HG03565 (cell line): ENCODE measurements at regions not wholly inside any gene's neighbourhood (a gene's known extent, or its start where the extent isn't known, plus 50 kb on each side); places are given as distances from the start of the nearest gene placed in this dataset.
"Not testable (repeated sequence)": the region's sequence is repeated elsewhere in the genome, so short reads cannot be mapped to it uniquely, and the experiment has no call there.

Experiments
- ATAC-seq: cut with Tn5 transposase; IDR thresholded peaks from one replicate; pipeline ENCODE4 v1.9.1; 2021; ENCODE audit warnings: mild to moderate bottlenecking, moderate library complexity; ENCODE audit not compliant: unreplicated experiment

DNA sequence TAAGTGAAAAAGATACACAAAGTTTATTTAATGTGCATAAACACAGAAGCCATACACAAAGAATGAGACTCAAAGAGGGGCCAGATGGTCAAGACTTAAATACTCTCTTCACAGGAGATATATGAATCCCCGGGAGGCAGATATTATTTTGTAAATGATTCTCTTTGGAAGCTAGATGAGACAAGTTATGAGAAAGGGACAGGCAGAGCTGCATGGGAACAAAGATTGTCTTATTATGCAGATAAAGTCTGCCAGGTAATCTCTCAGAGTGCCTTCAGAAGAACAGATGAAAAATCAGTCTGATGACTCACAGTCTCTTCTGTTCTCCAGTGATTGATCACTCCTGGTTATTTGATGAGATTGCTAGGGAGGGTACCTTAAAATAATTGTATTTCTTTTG, 89.0 kb downstream of the NAF1 start:
- no peak for ATAC-seq

GRCh38 chr4:163072222-163072621, 94.5 kb downstream of the NAF1 start:
- no peak for ATAC-seq

GRCh38 chr4:163071308-163071707, 95.4 kb downstream of the NAF1 start:
- ATAC-seq: no peak

- no peak for ATAC-seq
These were observed 96.7 kb downstream of the NAF1 start for GRCh38 chr4:163070023-163070422.

DNA sequence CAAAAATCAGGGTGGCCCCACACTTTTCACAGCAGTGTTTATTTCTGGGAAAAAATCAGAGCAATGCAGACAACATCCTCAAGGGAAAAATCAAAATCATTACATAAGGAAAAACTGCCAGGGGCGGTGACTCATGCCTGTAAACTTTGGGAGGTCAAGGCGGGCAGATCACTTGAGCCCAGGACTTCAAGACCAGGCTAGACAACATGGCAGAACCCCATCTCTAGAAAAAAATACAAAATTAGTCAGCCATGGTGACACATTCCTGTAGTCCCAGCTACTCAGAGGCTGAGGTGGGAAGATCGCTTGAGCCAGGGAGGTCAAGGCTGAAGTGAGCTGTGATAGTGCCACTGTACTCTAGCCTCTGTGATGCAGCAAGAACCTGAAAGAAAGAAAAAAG, 102.8 kb downstream of the NAF1 start:
- ATAC-seq: no peak

DNA sequence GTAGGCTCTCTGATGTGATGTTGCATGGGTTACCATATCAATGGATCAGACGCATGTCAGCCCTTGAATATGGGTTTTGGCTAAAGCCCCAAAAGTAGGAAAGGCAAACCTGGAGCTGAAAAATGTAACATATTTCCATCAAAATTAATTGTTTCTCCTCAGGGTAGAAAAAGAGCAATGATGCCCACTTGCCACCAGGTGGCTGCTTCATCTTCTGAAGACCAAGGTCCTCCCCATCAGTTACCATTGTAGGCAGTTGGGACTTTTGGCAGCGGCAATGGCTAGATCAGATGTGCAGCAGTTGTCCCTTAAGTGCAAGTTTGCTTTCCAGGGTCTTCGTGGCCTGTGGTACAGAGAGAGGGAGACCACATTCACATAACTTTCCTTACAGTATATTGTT, 118.2 kb downstream of the NAF1 start:
- ATAC-seq: peak; percentile 91

DNA sequence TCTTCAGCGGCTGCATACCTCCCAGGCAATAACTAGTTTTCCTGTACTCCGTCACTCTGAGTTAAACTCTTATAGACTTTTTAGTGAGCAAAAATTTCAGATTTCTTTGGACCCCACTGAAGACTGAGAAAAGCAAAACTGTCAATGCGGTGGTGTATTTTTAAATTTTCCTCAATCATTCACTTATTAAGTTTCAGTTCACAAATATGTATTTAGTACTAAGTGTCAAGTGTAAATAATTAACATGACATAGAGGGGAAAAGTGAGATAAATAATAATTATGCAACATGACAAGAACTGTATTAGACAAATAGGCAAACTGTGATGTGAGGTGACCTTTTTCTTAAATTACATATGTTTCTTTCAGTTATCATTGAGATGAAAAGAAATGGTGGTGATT, 124.4 kb downstream of the NAF1 start:
- ATAC-seq: peak; percentile 44

DNA sequence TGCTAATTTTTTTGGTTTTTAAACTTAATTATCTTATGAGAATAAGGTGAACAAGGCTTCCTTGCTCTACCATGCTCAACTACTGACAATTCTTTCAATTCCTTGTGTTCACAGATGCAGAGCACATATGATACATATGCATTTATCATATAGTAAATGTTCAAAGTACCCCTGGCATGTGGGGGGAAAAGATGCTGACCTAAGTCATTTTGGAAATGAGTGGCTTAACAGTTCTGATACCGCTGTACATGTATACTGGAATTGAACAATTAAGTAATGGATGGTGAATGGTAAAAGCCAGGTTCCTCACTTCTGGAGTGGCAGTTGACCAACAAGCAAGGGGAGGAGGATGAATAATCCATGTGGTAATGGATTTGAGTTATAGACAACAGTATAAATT, 149.6 kb downstream of the NAF1 start:
- no peak for ATAC-seq

- no peak for ATAC-seq
These were observed 153.9 kb downstream of the NAF1 start for GRCh38 chr4:163012816-163013215.

DNA sequence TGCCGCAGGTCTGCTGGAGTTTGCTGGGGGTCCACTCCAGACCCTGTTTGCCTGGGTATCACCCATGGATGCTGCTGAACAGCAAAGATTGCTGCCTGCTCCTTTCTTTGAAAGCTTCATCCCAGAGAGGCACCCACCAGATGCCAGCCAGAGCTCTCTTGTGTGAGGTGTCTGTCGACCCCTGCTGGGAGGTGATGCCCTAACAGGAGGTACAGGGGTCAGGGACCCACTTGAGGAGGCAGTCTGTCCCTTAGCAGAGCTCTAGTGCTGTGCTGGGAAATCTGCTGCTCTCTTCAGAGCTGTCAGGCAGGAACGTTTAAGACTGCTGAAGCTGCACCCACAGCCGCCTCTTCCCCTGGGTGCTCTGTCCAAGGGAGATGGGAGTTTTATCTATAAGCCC, 162.7 kb downstream of the NAF1 start:
- ATAC-seq: no peak

DNA sequence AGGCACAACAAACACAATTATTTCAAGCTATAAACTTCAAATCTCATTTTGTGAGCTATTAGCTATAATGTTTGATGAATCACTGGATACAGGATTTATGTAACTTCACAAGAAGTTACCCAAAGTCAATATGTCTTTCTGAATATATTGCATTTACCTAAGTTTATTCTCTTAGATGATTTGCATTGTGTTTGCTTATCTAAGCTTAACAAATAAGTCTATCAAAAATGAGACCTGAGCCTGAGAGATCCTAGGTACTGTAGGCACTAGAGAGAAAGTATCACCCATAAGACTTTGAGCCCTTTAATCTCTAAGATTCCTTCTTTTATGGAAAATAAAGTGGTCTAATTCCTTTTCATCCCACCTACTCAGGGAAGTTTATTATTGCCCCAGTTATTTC, 178.2 kb downstream of the NAF1 start:
- no peak for ATAC-seq

- ATAC-seq: no peak
These were observed 181.6 kb downstream of the NAF1 start for GRCh38 chr4:162985131-162985530.

DNA sequence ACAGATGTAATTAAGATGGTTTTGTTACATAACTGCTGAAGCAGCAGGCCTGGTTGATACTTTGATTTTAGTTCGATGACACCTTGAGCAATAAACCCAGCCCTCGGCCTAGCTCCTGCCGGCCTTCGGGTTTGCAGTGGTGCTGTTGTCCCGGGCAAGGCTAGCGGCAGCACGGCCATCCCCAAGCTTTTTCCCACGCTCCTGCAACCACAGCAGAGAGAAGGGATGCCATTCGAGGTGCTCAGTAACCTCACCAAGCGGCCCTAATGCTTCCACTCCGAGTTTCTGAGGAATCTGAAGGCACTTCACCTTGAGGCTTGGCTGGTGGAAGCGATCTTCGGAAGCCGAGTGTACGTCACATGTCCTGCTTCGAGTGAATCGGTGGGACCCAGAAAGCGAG, 182.1 kb downstream of the NAF1 start:
- no peak for ATAC-seq

GRCh38 chr4:162981823-162982222, 184.9 kb downstream of the NAF1 start:
- ATAC-seq: no peak

- no peak for ATAC-seq
These were observed 188.3 kb downstream of the NAF1 start for GRCh38 chr4:162978398-162978797.

DNA sequence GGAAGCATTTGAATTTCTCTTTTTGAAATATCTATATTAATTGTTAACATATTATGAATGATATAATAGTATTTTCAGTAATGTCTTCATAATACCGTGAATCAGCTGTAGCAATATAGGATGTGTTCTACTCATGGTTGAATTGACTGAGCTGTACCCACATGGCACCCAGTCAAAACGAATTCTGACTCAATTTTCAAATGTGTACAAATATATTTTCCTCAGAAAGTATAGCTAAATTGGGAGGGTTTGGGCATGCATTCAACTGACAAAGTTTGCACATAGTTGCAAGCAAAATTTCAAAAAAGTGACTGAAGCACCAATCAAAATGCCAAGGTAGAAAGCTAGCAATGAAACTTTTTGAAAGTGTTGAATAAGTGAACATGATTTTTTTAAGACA, 188.9 kb downstream of the NAF1 start:
- no peak for ATAC-seq

GRCh38 chr4:162972661-162973330, 193.9 kb downstream of the NAF1 start:
- ATAC-seq: no peak

DNA sequence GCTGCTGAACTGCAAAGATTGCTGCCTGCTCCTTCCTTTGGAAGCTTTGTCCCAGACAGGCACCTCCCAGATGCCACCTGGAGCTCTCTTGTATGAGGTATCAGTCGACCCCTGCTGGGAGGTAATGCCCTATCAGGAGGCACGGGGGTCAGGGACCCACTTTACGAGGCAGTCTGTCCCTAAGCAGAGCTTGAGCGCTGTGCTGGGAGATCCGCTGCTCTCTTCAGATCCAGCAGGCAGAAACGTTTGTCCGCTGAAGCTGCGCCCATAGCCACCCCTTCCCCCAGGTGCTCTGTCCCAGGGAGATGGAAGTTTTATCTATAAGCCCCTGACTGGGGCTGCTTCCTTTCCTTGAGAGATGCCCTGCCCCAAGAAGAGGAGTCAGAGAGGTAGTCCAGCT, 197.5 kb downstream of the NAF1 start:
- no peak for ATAC-seq

GRCh38 chr4:162965978-162966377, 200.7 kb downstream of the NAF1 start:
- ATAC-seq: not testable (repeated sequence)

DNA sequence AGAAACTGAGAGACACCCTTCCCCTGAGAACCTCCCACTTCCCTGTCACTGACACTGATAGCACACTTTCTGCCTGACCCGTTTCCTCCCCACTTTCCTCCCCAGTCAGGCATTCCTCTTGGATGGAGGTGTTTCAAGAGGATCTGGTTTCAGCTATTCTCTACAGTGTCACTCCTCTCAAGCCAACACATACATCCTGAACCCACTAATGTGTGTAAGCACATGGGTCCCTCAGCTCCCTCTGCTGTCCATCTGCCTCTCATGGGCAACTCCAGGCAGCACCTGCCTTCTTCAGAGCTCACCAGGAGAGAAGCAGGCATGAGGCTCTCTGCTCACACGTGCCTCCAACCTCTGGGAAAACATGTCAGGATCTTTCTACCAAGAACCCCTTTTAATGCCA, 207.6 kb downstream of the NAF1 start:
- peak; percentile 53 for ATAC-seq

GRCh38 chr4:162957521-162958143, 209.1 kb downstream of the NAF1 start:
- no peak for ATAC-seq

DNA sequence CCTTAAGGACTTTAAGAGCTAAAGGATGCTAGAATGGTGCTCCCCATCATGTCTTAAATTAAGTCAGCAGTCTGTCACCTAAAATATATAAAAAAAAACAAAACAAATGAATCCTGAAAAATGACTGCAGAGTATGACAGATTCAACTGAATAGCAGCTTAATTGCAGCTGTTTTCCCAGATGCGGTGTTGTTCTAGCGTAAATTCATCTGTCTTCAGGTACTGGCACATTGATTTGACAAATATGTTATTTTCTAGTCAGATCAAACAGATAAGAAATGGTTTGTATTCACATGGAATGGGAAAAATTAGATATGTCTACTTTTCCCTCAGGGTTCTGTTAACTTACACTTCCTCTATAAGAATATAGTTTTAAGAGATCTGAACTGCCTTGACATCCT, 211.7 kb downstream of the NAF1 start:
- ATAC-seq: no peak

DNA sequence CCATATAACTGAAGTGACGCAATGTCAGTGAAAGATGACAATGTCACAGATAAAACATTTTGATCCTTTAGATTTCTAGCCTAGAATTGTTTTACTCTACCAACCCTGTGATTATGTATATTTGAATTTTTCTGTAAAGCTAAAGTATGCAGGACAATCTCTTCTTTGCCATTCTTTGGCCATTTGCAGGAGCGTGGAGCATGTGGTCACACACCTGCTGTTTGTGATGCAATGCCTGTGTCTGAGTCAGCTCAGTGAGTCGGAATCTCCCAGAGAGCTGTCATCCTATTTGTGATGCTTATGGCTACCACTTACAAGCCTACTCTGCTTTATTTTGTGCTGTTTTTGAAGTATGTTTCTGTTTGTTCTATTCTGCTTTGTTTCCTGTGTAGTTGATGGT, 214.5 kb downstream of the NAF1 start:
- ATAC-seq: no peak
